DND-41 (cell line): ENCODE measurements at regions not wholly inside any gene's neighbourhood (a gene's known extent, or its start where the extent isn't known, plus 50 kb on each side); places are given as distances from the start of the nearest gene placed in this dataset.

Experiments used
- CTCF ChIP-seq: IDR thresholded peaks from 2 replicates; pipeline ENCODE4 v1.5.1; 2012; ENCODE audit warnings: borderline replicate concordance, low read length, moderate library complexity, mild to moderate bottlenecking; ENCODE audit not compliant: poor library complexity, severe bottlenecking; ENCODE audit errors: extremely low read depth
- EZH2 ChIP-seq: IDR thresholded peaks from 3 replicates; pipeline ENCODE4 v1.6.1; 2012; ENCODE audit warnings: borderline replicate concordance, low read depth, mild to moderate bottlenecking, moderate library complexity, low read length, inconsistent platforms; ENCODE audit not compliant: severe bottlenecking

DNA sequence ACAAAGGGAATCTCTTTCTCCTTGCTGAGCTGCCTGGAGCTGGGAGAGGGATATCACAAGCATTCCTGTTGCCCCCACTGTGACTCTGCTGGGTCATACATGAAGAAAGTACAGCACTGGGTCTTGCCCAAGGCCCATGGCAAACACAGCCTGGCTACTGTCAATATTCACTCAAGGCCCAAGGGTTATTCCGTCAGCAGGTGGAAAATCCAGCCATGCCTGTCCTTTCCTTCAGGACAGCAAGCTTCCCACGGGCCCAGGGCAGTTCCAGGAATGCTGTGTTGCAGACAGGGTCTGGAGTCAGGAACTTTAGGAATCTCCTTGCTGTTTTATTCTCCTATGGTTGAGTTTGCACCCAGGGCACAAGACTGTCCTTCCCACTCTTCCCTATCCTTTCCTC lies 106.8 kb downstream of the TNFSF13B start:
- TF ChIP-seq CTCF (no peak), EZH2 (no peak)
